GM23338 (cell line): ENCODE measurements at regions not wholly inside any gene's neighbourhood (a gene's known extent, or its start where the extent isn't known, plus 50 kb on each side); places are given as distances from the start of the nearest gene placed in this dataset.

Source experiments
- ATAC-seq: fragments of 200-7000 bp; cut with Tn5 transposase; 3 replicates; pipeline ENCODE4 v1.9.1; 2020
- DNase-seq: peaks from one replicate; pipeline ENCODE4 v3.0.0-alpha.2; 2015; ENCODE audit warnings: low spot score
- H2AFZ ChIP-seq: fragments of 200-600 bp; sonication (generic); 2 replicates; pipeline ENCODE4 v1.8.0; 2016; ENCODE audit warnings: antibody characterized with exemption, mild to moderate bottlenecking, moderate library complexity
- H3F3A ChIP-seq: fragments of 200-600 bp; sonication (generic); replicated peaks from 2 replicates; pipeline ENCODE4 v1.8.0; 2017; ENCODE audit warnings: antibody characterized with exemption, mixed run types, low read depth
- H3K27ac ChIP-seq: fragments of 200-600 bp; sonication (generic); 2 replicates; pipeline ENCODE4 v1.6.1; 2016; ENCODE audit warnings: low read depth
- H3K27me3 ChIP-seq: fragments of 200-600 bp; sonication (generic); 2 replicates; pipeline ENCODE4 v1.8.0; 2016; ENCODE audit warnings: mild to moderate bottlenecking, mixed run types, moderate library complexity; ENCODE audit not compliant: insufficient read depth
- H3K36me3 ChIP-seq: fragments of 200-600 bp; sonication (generic); 2 replicates; pipeline ENCODE4 v1.8.0; 2016; ENCODE audit warnings: mild to moderate bottlenecking; ENCODE audit not compliant: insufficient read depth
- H3K4me1 ChIP-seq: fragments of 200-600 bp; sonication (generic); 2 replicates; pipeline ENCODE4 v1.8.0; 2016; ENCODE audit warnings: mild to moderate bottlenecking, moderate library complexity; ENCODE audit not compliant: insufficient read depth
- H3K4me2 ChIP-seq: fragments of 200-600 bp; sonication (generic); 2 replicates; pipeline ENCODE4 v1.7.1; 2017; ENCODE audit warnings: mixed run types
- H3K4me3 ChIP-seq: fragments of 200-600 bp; sonication (generic); 2 replicates; pipeline ENCODE4 v1.6.1; 2016; ENCODE audit warnings: mixed run types
- H3K79me2 ChIP-seq: fragments of 200-600 bp; sonication (generic); replicated peaks from 2 replicates; pipeline ENCODE4 v1.8.0; 2017; ENCODE audit warnings: mild to moderate bottlenecking; ENCODE audit not compliant: insufficient read depth
- H3K9me2 ChIP-seq: fragments of 200-600 bp; sonication (generic); 2 replicates; pipeline ENCODE4 v1.8.0; 2017; ENCODE audit not compliant: insufficient read depth
- H4K20me1 ChIP-seq: fragments of 200-600 bp; sonication (generic); replicated peaks from 2 replicates; pipeline ENCODE4 v1.8.0; 2017; ENCODE audit warnings: mild to moderate bottlenecking; ENCODE audit not compliant: insufficient read depth
- H3K27ac Mint-ChIP-seq: 2 replicates; pipeline ENCODE4 v1.8.0; 2020; ENCODE audit warnings: inconsistent platforms, mild to moderate bottlenecking, moderate library complexity, mixed read lengths
- H3K27me3 Mint-ChIP-seq: 3 replicates; pipeline ENCODE4 v1.8.0; 2022; ENCODE audit warnings: low read depth, mild to moderate bottlenecking, moderate library complexity, mixed read lengths, inconsistent platforms; ENCODE audit not compliant: insufficient read depth, poor library complexity
- H3K36me3 Mint-ChIP-seq: 3 replicates; pipeline ENCODE4 v1.8.0; 2021; ENCODE audit warnings: low read depth, mild to moderate bottlenecking, inconsistent platforms, moderate library complexity, mixed read lengths
- H3K4me1 Mint-ChIP-seq: 3 replicates; pipeline ENCODE4 v1.8.0; 2020; ENCODE audit warnings: mild to moderate bottlenecking, inconsistent platforms, mixed read lengths
- H3K4me3 Mint-ChIP-seq: 3 replicates; pipeline ENCODE4 v1.8.0; 2021; ENCODE audit warnings: moderate library complexity, mild to moderate bottlenecking, inconsistent platforms, mixed read lengths
- H3K9me3 Mint-ChIP-seq: 3 replicates; pipeline ENCODE4 v1.8.0; 2020; ENCODE audit warnings: moderate library complexity, mild to moderate bottlenecking, inconsistent platforms, mixed read lengths
- CREB1 ChIP-seq: fragments of 250-450 bp; sonication (Bioruptor Pico); IDR thresholded peaks from 2 replicates; pipeline ENCODE4 v1.5.0; 2020; ENCODE audit warnings: low read depth, mild to moderate bottlenecking, moderate library complexity
- NANOG ChIP-seq: IDR thresholded peaks from 2 replicates; pipeline ENCODE4 v1.6.1; 2016; ENCODE audit warnings: antibody characterized with exemption, borderline replicate concordance
- POLR2AphosphoS5 ChIP-seq: IDR thresholded peaks from 2 replicates; pipeline ENCODE4 v1.6.1; 2016; ENCODE audit warnings: antibody characterized with exemption, low read depth
- STAT1 ChIP-seq: IDR thresholded peaks from one replicate; pipeline ENCODE4 v1.6.1; 2016; ENCODE audit warnings: antibody characterized with exemption; ENCODE audit not compliant: unreplicated experiment
- ZNF114 ChIP-seq: fragments of 250-450 bp; sonication (Bioruptor Pico); IDR thresholded peaks from 2 replicates; pipeline ENCODE4 v1.5.0; 2020; ENCODE audit warnings: mild to moderate bottlenecking, moderate library complexity
- ZNF462 ChIP-seq: fragments of 250-450 bp; sonication (Bioruptor Pico); IDR thresholded peaks from 2 replicates; pipeline ENCODE4 v1.5.0; 2020; ENCODE audit warnings: mild to moderate bottlenecking, moderate library complexity
- TF ChIP-seq, protein P1 (sequence below), 2 experiments: fragments of 200-600 bp in 1 of 2; sonication (generic) in 1 of 2; conservative IDR thresholded peaks; 2 replicates each; pipeline versions ENCODE4 v1.5.1 to v1.6.1; 2016 to 2017; ENCODE audit warnings: antibody characterized with exemption in 2 of 2, low read depth in 2 of 2, mild to moderate bottlenecking in 2 of 2, moderate library complexity in 1 of 2
- TF ChIP-seq, protein P2 (sequence below): IDR thresholded peaks from 2 replicates; pipeline ENCODE4 v1.6.1; 2016; ENCODE audit warnings: antibody characterized with exemption

DNA sequence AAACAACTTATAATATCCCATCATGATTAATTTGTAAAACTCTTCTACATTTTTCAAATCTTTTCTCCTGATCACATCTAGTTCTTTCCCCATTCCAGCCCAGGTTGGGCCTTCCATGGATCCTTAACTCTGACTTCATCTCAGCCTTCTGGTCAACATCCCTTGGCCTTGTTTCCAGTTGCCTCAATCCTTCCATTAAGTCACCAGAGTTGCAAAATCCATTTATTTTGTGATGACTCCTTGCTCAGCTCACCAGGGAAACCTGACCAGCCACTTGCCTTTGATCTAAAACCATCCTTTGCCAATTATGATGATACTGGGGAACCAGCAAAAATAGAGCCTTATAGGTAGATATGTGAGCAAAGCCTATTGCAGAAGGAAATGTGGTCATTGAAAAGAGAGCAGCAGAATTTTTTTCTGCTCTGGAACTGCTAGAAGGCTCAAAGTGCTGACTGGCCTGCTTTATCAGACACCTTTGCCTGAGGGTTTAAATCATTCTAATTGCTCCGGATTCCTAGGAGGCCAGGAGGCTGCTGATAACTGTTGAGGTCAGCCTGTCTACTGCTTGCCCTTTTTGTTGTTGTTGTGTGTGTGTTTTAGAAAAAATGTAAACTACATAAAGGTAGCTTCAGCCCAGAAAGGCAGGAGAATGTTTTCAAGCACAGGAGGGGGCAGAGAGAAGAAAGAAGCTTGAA is 512.2 kb upstream of the GRIA1 start:
- Histone ChIP-seq H3K79me2 (no peaks in the 10 kb centered on the region), H3K9me2 (no peaks in the 10 kb centered on the region; the same call in none of the 2 replicates), H3F3A (no peaks in the 10 kb centered on the region), H4K20me1 (no peaks in the 10 kb centered on the region), H3K4me3 (no peak overlapping the region), H3K4me1 (no peaks in the 10 kb centered on the region), H3K27ac (no peak overlapping the region), H3K27me3 (no peaks in the 10 kb centered on the region), H3K36me3 (no peaks in the 10 kb centered on the region), H2AFZ (no peak overlapping the region), H3K4me2 (no peak overlapping the region)
- no peak for TF ChIP-seq POLR2AphosphoS5
- TF ChIP-seq CREB1 (CRISPR knock-in tag) = no peak
- ATAC-seq (no peak), DNase-seq (no peak)
- no peak overlapping the region for H3K27ac Mint-ChIP-seq
- peaks cover 6% of the 10 kb centered on the region; the same call in 2 of the 3 replicates for H3K36me3 Mint-ChIP-seq
- no peak overlapping the region for H3K4me3 Mint-ChIP-seq
- H3K27me3 Mint-ChIP-seq = no peaks in the 10 kb centered on the region
- no peaks in the 10 kb centered on the region for H3K4me1 Mint-ChIP-seq
- H3K9me3 Mint-ChIP-seq = peaks cover 18% of the 10 kb centered on the region

- 0 out of 3 replicates have a peak, but pooled peaks cover 2% of the 10 kb centered on the region for H3K9me3 Mint-ChIP-seq
- no peak overlapping the region for H3K27ac Mint-ChIP-seq
- H4K20me1 ChIP-seq = no peaks in the 10 kb centered on the region
- H3K27me3 Mint-ChIP-seq = no peaks in the 10 kb centered on the region
- H3F3A ChIP-seq = no peaks in the 10 kb centered on the region
- H3K4me1 Mint-ChIP-seq = no peaks in the 10 kb centered on the region; the same call in 2 of the 3 replicates
- no peaks in the 10 kb centered on the region for H3K27me3 ChIP-seq
- H3K36me3 Mint-ChIP-seq = no peaks in the 10 kb centered on the region; the same call in 2 of the 3 replicates
- no peak for ATAC-seq
- H3K4me3 Mint-ChIP-seq = no peak overlapping the region
- no peaks in the 10 kb centered on the region for H3K4me1 ChIP-seq
- H2AFZ ChIP-seq = no peak overlapping the region
- H3K27ac ChIP-seq = no peak overlapping the region
- H3K36me3 ChIP-seq = no peaks in the 10 kb centered on the region
- H3K9me2 ChIP-seq = peaks cover 6% of the 10 kb centered on the region; the same call in 1 of the 2 replicates
- no peak overlapping the region for H3K4me2 ChIP-seq
- no peak for DNase-seq
- H3K4me3 ChIP-seq = no peak overlapping the region
- no peaks in the 10 kb centered on the region for H3K79me2 ChIP-seq
- TF ChIP-seq, protein P1, sequence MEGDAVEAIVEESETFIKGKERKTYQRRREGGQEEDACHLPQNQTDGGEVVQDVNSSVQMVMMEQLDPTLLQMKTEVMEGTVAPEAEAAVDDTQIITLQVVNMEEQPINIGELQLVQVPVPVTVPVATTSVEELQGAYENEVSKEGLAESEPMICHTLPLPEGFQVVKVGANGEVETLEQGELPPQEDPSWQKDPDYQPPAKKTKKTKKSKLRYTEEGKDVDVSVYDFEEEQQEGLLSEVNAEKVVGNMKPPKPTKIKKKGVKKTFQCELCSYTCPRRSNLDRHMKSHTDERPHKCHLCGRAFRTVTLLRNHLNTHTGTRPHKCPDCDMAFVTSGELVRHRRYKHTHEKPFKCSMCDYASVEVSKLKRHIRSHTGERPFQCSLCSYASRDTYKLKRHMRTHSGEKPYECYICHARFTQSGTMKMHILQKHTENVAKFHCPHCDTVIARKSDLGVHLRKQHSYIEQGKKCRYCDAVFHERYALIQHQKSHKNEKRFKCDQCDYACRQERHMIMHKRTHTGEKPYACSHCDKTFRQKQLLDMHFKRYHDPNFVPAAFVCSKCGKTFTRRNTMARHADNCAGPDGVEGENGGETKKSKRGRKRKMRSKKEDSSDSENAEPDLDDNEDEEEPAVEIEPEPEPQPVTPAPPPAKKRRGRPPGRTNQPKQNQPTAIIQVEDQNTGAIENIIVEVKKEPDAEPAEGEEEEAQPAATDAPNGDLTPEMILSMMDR (conservative IDR thresholded peaks at IDR 0.05; ENCODE audit: low read depth in 2 of 2) = no peak
- TF ChIP-seq, protein P2, sequence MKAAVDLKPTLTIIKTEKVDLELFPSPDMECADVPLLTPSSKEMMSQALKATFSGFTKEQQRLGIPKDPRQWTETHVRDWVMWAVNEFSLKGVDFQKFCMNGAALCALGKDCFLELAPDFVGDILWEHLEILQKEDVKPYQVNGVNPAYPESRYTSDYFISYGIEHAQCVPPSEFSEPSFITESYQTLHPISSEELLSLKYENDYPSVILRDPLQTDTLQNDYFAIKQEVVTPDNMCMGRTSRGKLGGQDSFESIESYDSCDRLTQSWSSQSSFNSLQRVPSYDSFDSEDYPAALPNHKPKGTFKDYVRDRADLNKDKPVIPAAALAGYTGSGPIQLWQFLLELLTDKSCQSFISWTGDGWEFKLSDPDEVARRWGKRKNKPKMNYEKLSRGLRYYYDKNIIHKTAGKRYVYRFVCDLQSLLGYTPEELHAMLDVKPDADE = no peak
- TF ChIP-seq POLR2AphosphoS5 (no peak), CREB1 (CRISPR knock-in tag) (no peak), NANOG (no peak), ZNF114 (CRISPR knock-in tag) (no peak), STAT1 (no peak), ZNF462 (CRISPR knock-in tag) (no peak)
Observed at GRCh38 chr5:152987131-152987530, 503.3 kb upstream of the GRIA1 start.
